ENCODE measurements at regions not wholly inside any gene's neighbourhood (a gene's known extent, or its start where the extent isn't known, plus 50 kb on each side); places are given as distances from the start of the nearest gene placed in this dataset.

DNA sequence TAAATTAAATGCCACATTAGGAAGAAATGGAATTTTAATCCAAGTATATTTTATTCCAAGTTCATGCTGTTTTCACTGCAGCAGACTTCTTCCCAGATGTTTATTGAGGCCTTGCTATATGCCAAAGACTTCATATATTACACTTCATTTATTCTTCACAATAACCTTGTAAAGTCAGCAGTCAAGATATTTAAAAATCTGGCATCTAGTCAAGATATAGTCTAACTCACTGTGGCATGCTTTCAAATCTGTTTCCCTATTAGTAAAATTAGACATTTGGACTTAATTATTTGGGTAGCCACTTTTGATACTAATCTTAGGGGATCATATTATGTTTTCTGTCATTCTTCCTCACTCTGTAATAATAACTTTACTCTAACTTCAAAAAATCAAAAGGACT, 81.5 kb upstream of the VGLL3 start:
- ATAC-seq (no peak), FAIRE-seq (no peak), DNase-seq (ENCODE audit: extremely low read depth in 1 of 4, low spot score in 3 of 4) (no peak)
- no TSS peak for BruUV-seq (replicated peaks)
- no peak overlapping the region for H2AFZ ChIP-seq (ENCODE audit: low read depth, low read length)
- H3K79me2 ChIP-seq (ENCODE audit: control insufficient read depth, insufficient read depth, low read length): no peaks in the 10 kb centered on the region
- no peak overlapping the region for H3K4me2 ChIP-seq (ENCODE audit: insufficient read depth, low read length)
- intact Hi-C loops (cut with micrococcal nuclease): no loop called here
- POLR2A ChIA-PET: no interaction called here
- no peak overlapping the region for H3K9ac ChIP-seq (ENCODE audit: insufficient read depth in 1 of 2, low read depth in 2 of 2, low read length in 2 of 2)
- H3K27me3 ChIP-seq (ENCODE audit: control insufficient read depth in 2 of 2, insufficient read depth in 2 of 2, low read length in 2 of 2): no peaks in the 10 kb centered on the region
- H3K9me3 ChIP-seq (replicated peaks; ENCODE audit: control insufficient read depth, insufficient read depth, low read depth, low read length): no peaks in the 10 kb centered on the region
- H3K4me1 ChIP-seq (replicated peaks in 1 of 2; ENCODE audit: control insufficient read depth in 2 of 2, insufficient read depth in 2 of 2, low read length in 2 of 2): no peaks in the 10 kb centered on the region
- no peaks in the 10 kb centered on the region for H3K9me1 ChIP-seq (ENCODE audit: control insufficient read depth, insufficient read depth, low read length)
- in situ Hi-C loops (cut with MboI): no loop called here
- no peaks in the 10 kb centered on the region for H3K36me3 ChIP-seq (ENCODE audit: control insufficient read depth, insufficient read depth, low read length)
- no peaks in the 10 kb centered on the region for H4K20me1 ChIP-seq (replicated peaks; ENCODE audit: control insufficient read depth, insufficient read depth, low read length)
- TF ChIP-seq, protein P1, sequence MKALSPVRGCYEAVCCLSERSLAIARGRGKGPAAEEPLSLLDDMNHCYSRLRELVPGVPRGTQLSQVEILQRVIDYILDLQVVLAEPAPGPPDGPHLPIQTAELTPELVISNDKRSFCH (CRISPR knock-in tag; IDR thresholded peaks at IDR 0.05): no peak
- TF ChIP-seq, protein P1 (tag; IDR thresholded peaks at IDR 0.05): no peak
- TF ChIP-seq ZNF780A (CRISPR knock-in tag; IDR thresholded peaks at IDR 0.05): no peak
- no peak for TF ChIP-seq ZNF274 (IDR thresholded peaks at IDR 0.05; ENCODE audit: borderline replicate concordance, low read depth, low read length)
- no peak for TF ChIP-seq ZNF586 (CRISPR knock-in tag; conservative IDR thresholded peaks at IDR 0.05)
- TF ChIP-seq, protein P2, sequence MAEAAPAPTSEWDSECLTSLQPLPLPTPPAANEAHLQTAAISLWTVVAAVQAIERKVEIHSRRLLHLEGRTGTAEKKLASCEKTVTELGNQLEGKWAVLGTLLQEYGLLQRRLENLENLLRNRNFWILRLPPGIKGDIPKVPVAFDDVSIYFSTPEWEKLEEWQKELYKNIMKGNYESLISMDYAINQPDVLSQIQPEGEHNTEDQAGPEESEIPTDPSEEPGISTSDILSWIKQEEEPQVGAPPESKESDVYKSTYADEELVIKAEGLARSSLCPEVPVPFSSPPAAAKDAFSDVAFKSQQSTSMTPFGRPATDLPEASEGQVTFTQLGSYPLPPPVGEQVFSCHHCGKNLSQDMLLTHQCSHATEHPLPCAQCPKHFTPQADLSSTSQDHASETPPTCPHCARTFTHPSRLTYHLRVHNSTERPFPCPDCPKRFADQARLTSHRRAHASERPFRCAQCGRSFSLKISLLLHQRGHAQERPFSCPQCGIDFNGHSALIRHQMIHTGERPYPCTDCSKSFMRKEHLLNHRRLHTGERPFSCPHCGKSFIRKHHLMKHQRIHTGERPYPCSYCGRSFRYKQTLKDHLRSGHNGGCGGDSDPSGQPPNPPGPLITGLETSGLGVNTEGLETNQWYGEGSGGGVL (CRISPR knock-in tag; IDR thresholded peaks at IDR 0.05): no peak
- TF ChIP-seq, protein P3, sequence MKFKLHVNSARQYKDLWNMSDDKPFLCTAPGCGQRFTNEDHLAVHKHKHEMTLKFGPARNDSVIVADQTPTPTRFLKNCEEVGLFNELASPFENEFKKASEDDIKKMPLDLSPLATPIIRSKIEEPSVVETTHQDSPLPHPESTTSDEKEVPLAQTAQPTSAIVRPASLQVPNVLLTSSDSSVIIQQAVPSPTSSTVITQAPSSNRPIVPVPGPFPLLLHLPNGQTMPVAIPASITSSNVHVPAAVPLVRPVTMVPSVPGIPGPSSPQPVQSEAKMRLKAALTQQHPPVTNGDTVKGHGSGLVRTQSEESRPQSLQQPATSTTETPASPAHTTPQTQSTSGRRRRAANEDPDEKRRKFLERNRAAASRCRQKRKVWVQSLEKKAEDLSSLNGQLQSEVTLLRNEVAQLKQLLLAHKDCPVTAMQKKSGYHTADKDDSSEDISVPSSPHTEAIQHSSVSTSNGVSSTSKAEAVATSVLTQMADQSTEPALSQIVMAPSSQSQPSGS (CRISPR knock-in tag; IDR thresholded peaks at IDR 0.05): no peak
- TF ChIP-seq ZNF830 (CRISPR knock-in tag; IDR thresholded peaks at IDR 0.05): no peak
- TF ChIP-seq ZNF174 (CRISPR knock-in tag; IDR thresholded peaks at IDR 0.05): no peak
- TF ChIP-seq ZNF699 (CRISPR knock-in tag; IDR thresholded peaks at IDR 0.05; ENCODE audit: insufficient replicate concordance): no peak
- no peak for TF ChIP-seq CBX3 (IDR thresholded peaks at IDR 0.05; ENCODE audit: borderline replicate concordance in 1 of 2, low read length in 2 of 2)
- no peak for TF ChIP-seq SNRNP70 (optimal IDR thresholded peaks at IDR 0.05; ENCODE audit: low read depth, low read length)
- no peak for TF ChIP-seq NCOR1 (IDR thresholded peaks at IDR 0.05)
- no peak for TF ChIP-seq GABPB1 (CRISPR knock-in tag; IDR thresholded peaks at IDR 0.05)
- TF ChIP-seq, protein P4, sequence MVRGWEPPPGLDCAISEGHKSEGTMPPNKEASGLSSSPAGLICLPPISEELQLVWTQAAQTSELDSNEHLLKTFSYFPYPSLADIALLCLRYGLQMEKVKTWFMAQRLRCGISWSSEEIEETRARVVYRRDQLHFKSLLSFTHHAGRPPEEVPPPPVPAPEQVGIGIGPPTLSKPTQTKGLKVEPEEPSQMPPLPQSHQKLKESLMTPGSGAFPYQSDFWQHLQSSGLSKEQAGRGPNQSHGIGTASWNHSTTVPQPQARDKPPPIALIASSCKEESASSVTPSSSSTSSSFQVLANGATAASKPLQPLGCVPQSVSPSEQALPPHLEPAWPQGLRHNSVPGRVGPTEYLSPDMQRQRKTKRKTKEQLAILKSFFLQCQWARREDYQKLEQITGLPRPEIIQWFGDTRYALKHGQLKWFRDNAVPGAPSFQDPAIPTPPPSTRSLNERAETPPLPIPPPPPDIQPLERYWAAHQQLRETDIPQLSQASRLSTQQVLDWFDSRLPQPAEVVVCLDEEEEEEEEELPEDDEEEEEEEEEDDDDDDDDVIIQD (CRISPR knock-in tag; IDR thresholded peaks at IDR 0.05): no peak
- CTCF ChIA-PET (ENCODE audit: low intra/inter-chr PET ratio): no interaction called here
- H3K4me3 ChIP-seq: no peak overlapping the region
- H3K27ac ChIP-seq (ENCODE audit: extremely low read depth, low read depth, low read length): no peak overlapping the region

Data from K562 (cell line).